Neuronal stem cell (in vitro differentiated cells): ENCODE measurements at regions not wholly inside any gene's neighbourhood (a gene's known extent, or its start where the extent isn't known, plus 50 kb on each side); places are given as distances from the start of the nearest gene placed in this dataset.

Experiments
- DNase-seq: peaks from one replicate; pipeline ENCODE4 v3.0.0-alpha.2; 2013; ENCODE audit warnings: low spot score
- H2AFZ ChIP-seq: one replicate; pipeline ENCODE4 v1.6.1; 2013; ENCODE audit warnings: mild to moderate bottlenecking, low read length, inconsistent platforms
- H2AK5ac ChIP-seq: 2 replicates; pipeline ENCODE4 v1.6.1; 2013; ENCODE audit warnings: low read depth, mild to moderate bottlenecking, inconsistent platforms, low read length, moderate library complexity, mixed read lengths
- H2BK120ac ChIP-seq: 2 replicates; pipeline ENCODE4 v1.6.1; 2013; ENCODE audit warnings: low read depth, mild to moderate bottlenecking, inconsistent platforms, low read length, moderate library complexity, mixed read lengths
- H2BK12ac ChIP-seq: one replicate; pipeline ENCODE4 v1.6.1; 2013; ENCODE audit warnings: low read length, inconsistent platforms
- H2BK15ac ChIP-seq: 2 replicates; pipeline ENCODE4 v1.6.1; 2013; ENCODE audit warnings: mild to moderate bottlenecking, low read length, inconsistent platforms, mixed read lengths
- H2BK5ac ChIP-seq: one replicate; pipeline ENCODE4 v1.6.1; 2013; ENCODE audit warnings: inconsistent platforms, mild to moderate bottlenecking, low read length, moderate library complexity
- H3K14ac ChIP-seq: one replicate; pipeline ENCODE4 v1.6.1; 2013; ENCODE audit warnings: low read length, inconsistent platforms
- H3K18ac ChIP-seq: 2 replicates; pipeline ENCODE4 v1.6.1; 2013; ENCODE audit warnings: low read length, inconsistent platforms
- H3K23ac ChIP-seq: 2 replicates; pipeline ENCODE4 v1.6.1; 2013; ENCODE audit warnings: low read depth, mild to moderate bottlenecking, mixed read lengths, low read length, inconsistent platforms; ENCODE audit not compliant: poor library complexity
- H3K27ac ChIP-seq: replicated peaks from 3 replicates; pipeline ENCODE4 v1.5.1; 2013; ENCODE audit warnings: low read length, inconsistent platforms
- H3K27me3 ChIP-seq, 3 experiments: 2 replicates each; pipeline ENCODE4 v1.6.1; 2013; ENCODE audit warnings: low read length in 3 of 3, mild to moderate bottlenecking in 2 of 3, inconsistent platforms in 1 of 3, low read depth in 1 of 3, mixed read lengths in 1 of 3, moderate library complexity in 1 of 3; ENCODE audit not compliant: control insufficient read depth in 3 of 3, insufficient read depth in 3 of 3
- H3K36me3 ChIP-seq, 2 donors: replicated peaks in 1 of 2; 2 replicates each; pipeline ENCODE4 v1.6.1; 2013; ENCODE audit warnings: low read length in 2 of 2; ENCODE audit not compliant: control insufficient read depth in 2 of 2, insufficient read depth in 2 of 2
- H3K4ac ChIP-seq: 2 replicates; pipeline ENCODE4 v1.6.1; 2013; ENCODE audit warnings: inconsistent platforms, mild to moderate bottlenecking, low read length, moderate library complexity
- H3K4me1 ChIP-seq, 2 donors: 1 replicate in 1 of 2; 2 replicates in 1 of 2; pipeline ENCODE4 v1.6.1; 2013; ENCODE audit warnings: low read length in 2 of 2, low read depth in 1 of 2; ENCODE audit not compliant: control insufficient read depth in 2 of 2, insufficient read depth in 1 of 2
- H3K4me2 ChIP-seq: one replicate; pipeline ENCODE4 v1.6.1; 2013; ENCODE audit warnings: mild to moderate bottlenecking, low read length, inconsistent platforms; ENCODE audit not compliant: insufficient read depth, poor library complexity, severe bottlenecking
- H3K4me3 ChIP-seq, 2 donors: 2 replicates each; pipeline ENCODE4 v1.5.1; 2013; ENCODE audit warnings: low read length in 2 of 2, mild to moderate bottlenecking in 2 of 2, inconsistent platforms in 1 of 2, moderate library complexity in 1 of 2
- H3K79me1 ChIP-seq: one replicate; pipeline ENCODE4 v1.6.1; 2013; ENCODE audit warnings: low read depth, mild to moderate bottlenecking, inconsistent platforms, low read length, moderate library complexity
- H3K9ac ChIP-seq: one replicate; pipeline ENCODE4 v1.6.1; 2013; ENCODE audit warnings: mild to moderate bottlenecking, low read depth, low read length, inconsistent platforms; ENCODE audit not compliant: poor library complexity
- H3K9me3 ChIP-seq, 2 donors: replicated peaks in 1 of 2; 2 replicates each; pipeline versions ENCODE3 to v1.6.1; 2013; ENCODE audit warnings: low read length in 2 of 2, mild to moderate bottlenecking in 2 of 2, inconsistent platforms in 1 of 2, low read depth in 1 of 2, mixed read lengths in 1 of 2, moderate library complexity in 1 of 2; ENCODE audit not compliant: control insufficient read depth in 2 of 2, insufficient read depth in 1 of 2
- H4K8ac ChIP-seq: one replicate; pipeline ENCODE4 v1.6.1; 2013; ENCODE audit warnings: low read depth, mild to moderate bottlenecking, inconsistent platforms, low read length, moderate library complexity
- H4K91ac ChIP-seq: one replicate; pipeline ENCODE4 v1.6.1; 2013; ENCODE audit warnings: low read length, low read depth, mild to moderate bottlenecking, inconsistent platforms; ENCODE audit not compliant: poor library complexity
- WGBS, 2 donors: extraction: QIAGEN DNeasy Blood & Tissue Kit; methylation state at CpG; one replicate each; pipeline ENCODE4 v1.1.7; 2013; ENCODE audit warnings: missing lambda C conversion rate in 2 of 2, mixed read lengths in 1 of 2; ENCODE audit not compliant: insufficient read length in 2 of 2, insufficient replicate concordance in 1 of 2; ENCODE audit errors: extremely low coverage in 2 of 2; 5-methylcytosine and 5-hydroxymethylcytosine counted together

DNA sequence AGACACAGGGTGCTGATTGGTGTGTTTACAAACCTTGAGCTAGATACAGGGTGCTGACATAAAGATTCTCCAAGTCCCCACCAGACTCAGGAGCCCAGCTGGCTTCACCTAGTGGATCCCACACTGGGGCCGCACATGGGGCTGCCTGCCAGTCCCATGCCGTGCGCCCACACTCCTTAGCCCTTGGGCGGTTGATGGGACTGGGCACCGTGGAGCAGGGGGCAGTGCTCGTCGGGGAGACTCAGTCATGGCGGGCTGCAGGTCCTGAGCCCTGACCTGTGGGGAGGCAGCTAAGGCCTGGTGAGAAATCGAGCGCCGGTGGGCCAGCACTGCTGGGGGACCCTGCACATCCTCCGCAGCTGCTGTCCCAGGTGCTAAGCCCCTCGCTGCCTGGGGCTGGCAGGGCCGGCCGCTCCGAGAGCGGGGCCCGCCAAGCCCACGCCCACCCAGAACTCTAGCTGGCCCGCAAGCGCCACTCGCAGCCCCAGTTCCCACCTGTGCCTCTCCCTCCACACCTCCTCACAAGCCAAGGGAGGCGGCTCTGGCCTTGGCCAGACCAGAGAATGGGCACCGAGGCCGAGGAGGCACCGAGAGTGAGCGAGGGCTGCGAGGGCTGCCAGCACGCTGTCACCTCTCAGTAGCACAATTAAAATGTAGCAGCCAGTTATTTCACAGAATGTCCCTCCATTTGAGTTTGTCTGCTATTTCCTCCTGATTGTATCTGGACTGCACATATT, 76.1 kb upstream of the PNPLA4 start:
- H3K4me2 ChIP-seq = no peak overlapping the region
- DNase-seq = no peak
- no peak overlapping the region for H2AK5ac ChIP-seq
- no peak overlapping the region for H3K23ac ChIP-seq
- no peak overlapping the region for H2BK15ac ChIP-seq
- WGBS, 2 donors = no CpG with 5 or more reads among the region's 29 CpGs
- no peak overlapping the region for H2BK12ac ChIP-seq
- no peak overlapping the region for H2BK5ac ChIP-seq
- H3K79me1 ChIP-seq = no peaks in the 10 kb centered on the region
- no peak overlapping the region for H2BK120ac ChIP-seq
- H3K27me3 ChIP-seq = no peaks in the 10 kb centered on the region
- no peak overlapping the region for H4K91ac ChIP-seq
- no peak overlapping the region for H3K18ac ChIP-seq
- no peak overlapping the region for H2AFZ ChIP-seq
- H3K14ac ChIP-seq = no peak overlapping the region
- H3K4ac ChIP-seq = no peak overlapping the region
- no peak overlapping the region for H3K9ac ChIP-seq
- no peaks in the 10 kb centered on the region for H3K36me3 ChIP-seq
- no peak overlapping the region for H4K8ac ChIP-seq
- H3K4me1 ChIP-seq = no peaks in the 10 kb centered on the region
- H3K4me3 ChIP-seq = no peak overlapping the region
- H3K27ac ChIP-seq = no peak overlapping the region
- no peaks in the 10 kb centered on the region for H3K9me3 ChIP-seq

DNA sequence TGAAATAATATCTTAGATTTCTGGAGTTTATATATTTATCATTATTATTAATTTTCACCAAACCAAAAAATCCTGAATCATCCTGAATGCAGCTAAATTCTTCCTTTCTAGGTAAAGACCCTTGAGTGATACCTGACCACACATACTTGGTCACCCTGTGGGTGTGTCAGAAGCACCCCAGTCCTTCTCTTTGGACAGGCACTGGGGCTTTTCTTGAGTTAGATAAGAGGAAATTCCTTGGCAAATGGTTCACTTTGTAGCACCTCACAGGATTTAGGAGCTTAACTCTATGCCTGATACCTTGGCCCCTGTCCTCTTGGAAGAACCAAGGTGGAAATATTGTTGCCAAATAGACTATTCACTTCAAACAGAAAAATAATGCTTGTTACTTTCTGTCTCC, 69.6 kb upstream of the PNPLA4 start:
- Histone ChIP-seq H3K23ac (no peak overlapping the region), H4K91ac (no peak overlapping the region), H3K27ac (no peak overlapping the region), H3K79me1 (no peaks in the 10 kb centered on the region), H2BK12ac (no peak overlapping the region), H3K9me3 (no peaks in the 10 kb centered on the region), H2BK120ac (no peak overlapping the region), H3K9ac (no peak overlapping the region), H3K18ac (no peak overlapping the region), H3K4me1 (no peaks in the 10 kb centered on the region), H3K27me3 (no peaks in the 10 kb centered on the region), H2AK5ac (no peak overlapping the region), H2BK5ac (no peak overlapping the region), H3K36me3 (no peaks in the 10 kb centered on the region), H3K4ac (no peak overlapping the region), H4K8ac (no peak overlapping the region), H2AFZ (no peak overlapping the region), H3K4me2 (no peak overlapping the region), H3K14ac (no peak overlapping the region), H3K4me3 (no peak overlapping the region), H2BK15ac (no peak overlapping the region)
- no peak for DNase-seq

DNA sequence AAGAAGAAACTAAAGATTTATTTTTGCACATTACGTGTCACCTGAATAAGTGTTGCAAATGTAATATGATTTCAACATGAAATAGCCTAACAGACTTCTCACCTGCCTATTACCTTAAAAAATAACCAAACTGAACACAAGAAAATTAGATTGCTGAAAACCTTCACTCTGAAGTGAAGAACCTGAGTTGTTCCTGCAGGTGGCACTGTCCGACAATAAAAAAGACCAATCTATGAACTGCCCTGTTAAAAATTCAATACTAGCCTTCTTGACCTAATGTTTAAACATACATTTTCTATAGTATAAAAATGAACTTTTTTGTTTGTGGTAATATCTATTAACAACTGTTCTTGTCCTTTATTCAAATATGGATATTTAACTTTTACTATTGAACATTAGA, 69.2 kb upstream of the PNPLA4 start:
- no peak overlapping the region for H4K91ac ChIP-seq

DNA sequence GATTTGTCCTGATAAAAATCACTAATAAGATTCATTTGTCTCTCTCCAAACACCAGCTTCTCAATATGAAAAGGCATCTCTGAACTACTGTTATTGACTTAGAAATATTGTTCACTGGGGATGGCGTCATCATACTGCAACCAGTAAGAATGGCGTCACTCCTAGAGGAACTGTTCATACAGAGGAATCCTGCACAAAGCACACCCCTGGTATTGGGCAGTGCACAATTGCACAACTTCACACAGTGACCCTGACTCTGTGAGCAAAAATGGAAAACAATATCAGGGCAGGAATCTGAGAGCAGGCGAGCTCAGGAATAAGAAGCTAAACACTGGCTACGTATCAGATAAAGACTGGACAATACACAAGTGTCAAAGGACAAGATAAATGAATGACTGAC, 66.7 kb upstream of the PNPLA4 start:
- Histone ChIP-seq H4K8ac (no peak overlapping the region), H3K4ac (no peak overlapping the region), H3K4me1 (no peaks in the 10 kb centered on the region), H3K14ac (no peak overlapping the region), H2BK120ac (no peak overlapping the region), H2BK12ac (no peak overlapping the region), H3K27ac (no peak overlapping the region), H2BK15ac (no peak overlapping the region), H3K4me3 (no peak overlapping the region), H3K9me3 (no peaks in the 10 kb centered on the region), H2AFZ (no peak overlapping the region), H2AK5ac (no peak overlapping the region), H3K36me3 (no peaks in the 10 kb centered on the region), H3K18ac (no peak overlapping the region), H4K91ac (no peak overlapping the region), H3K27me3 (no peaks in the 10 kb centered on the region), H3K23ac (no peak overlapping the region), H2BK5ac (no peak overlapping the region), H3K79me1 (no peaks in the 10 kb centered on the region), H3K4me2 (no peak overlapping the region), H3K9ac (no peak overlapping the region)
- DNase-seq = no peak
- no CpG with 5 or more reads among the region's 4 CpGs for WGBS, 2 donors

More for the DNA sequence above, 69.2 kb upstream of the PNPLA4 start:
- Histone ChIP-seq H3K23ac (no peak overlapping the region), H2BK120ac (no peak overlapping the region), H3K4me3 (no peak overlapping the region), H2AK5ac (no peak overlapping the region), H2AFZ (no peak overlapping the region), H3K4me2 (no peak overlapping the region), H3K18ac (no peak overlapping the region), H4K8ac (no peak overlapping the region), H2BK12ac (no peak overlapping the region), H2BK15ac (no peak overlapping the region), H3K4ac (no peak overlapping the region), H3K9ac (no peak overlapping the region), H3K79me1 (no peaks in the 10 kb centered on the region), H3K14ac (no peak overlapping the region), H3K9me3 (no peaks in the 10 kb centered on the region), H3K36me3 (no peaks in the 10 kb centered on the region), H3K4me1 (no peaks in the 10 kb centered on the region), H2BK5ac (no peak overlapping the region), H3K27me3 (no peaks in the 10 kb centered on the region), H3K27ac (no peak overlapping the region)
- no CpG with 5 or more reads among the region's 2 CpGs for WGBS, 2 donors
- peak; percentile 8 for DNase-seq
